WI38 (cell line): ENCODE measurements at regions not wholly inside any gene's neighbourhood (a gene's known extent, or its start where the extent isn't known, plus 50 kb on each side); places are given as distances from the start of the nearest gene placed in this dataset.

Experiments
- H3K4me3 ChIP-seq: 2 replicates; pipeline ENCODE4 v1.5.1; 2011; ENCODE audit warnings: low read depth, mild to moderate bottlenecking, control low read depth, low read length
- CTCF ChIP-seq: IDR thresholded peaks from 2 replicates; pipeline ENCODE4 v1.5.1; 2012; ENCODE audit warnings: low read depth, mild to moderate bottlenecking, control low read depth, low read length

DNA sequence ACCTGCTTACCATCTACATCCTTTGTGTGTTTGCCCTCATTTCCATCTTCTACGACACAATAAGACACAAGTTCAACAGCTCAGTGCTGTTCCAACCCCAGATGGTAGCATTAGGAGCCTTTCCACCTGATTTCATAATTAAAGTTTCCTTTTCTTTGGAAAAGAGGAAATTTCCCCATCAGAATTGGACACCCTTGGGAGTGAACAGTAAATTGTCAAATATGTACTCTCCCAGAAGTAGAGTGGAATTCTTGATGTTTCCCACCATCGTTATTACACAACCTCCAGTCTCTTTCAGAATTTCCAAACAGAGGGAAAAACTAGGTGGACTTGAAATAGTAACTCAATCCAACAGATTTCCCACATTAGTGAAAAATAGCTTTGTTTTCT lies 337.6 kb upstream of the OR4E1 start:
- no peak for TF ChIP-seq CTCF
- no peak overlapping the region for H3K4me3 ChIP-seq

DNA sequence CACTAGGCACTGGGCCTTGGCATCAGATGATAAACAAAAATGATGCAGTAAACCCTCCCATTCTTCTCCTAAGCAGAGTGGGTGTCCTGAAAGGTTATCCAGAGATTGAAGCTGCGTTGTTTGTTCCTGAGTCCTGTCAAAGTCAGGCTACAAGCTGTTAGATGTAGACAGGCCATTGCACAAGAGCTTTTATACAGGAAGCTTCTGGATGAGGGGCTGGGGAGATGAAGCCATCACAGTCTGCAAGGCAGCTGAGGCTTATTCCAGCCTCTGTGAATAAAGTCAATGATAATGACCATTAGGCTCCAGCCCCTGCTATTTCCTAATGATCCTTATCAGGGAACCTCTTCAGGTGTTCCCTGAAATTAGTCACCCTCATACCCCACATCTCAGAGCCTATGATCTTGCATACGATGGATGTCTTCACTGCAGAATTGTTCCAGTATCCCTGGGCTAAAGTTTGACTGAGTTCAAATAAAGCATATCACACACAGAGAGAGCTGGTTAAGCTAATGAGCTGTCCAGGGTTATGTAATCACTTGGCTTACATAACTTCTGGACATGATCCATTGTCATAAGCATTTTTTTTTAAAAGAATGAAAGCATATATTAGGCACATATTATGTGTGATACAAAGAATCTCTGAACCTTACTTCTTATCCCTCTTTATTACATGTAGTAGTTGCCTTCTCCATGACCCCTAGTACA lies 337.1 kb upstream of the OR4E1 start:
- H3K4me3 ChIP-seq = no peak overlapping the region
- TF ChIP-seq CTCF = no peak

GRCh38 chr14:22008766-22009165 lies 335.1 kb upstream of the OR4E1 start:
- no peak overlapping the region for H3K4me3 ChIP-seq
- TF ChIP-seq CTCF = no peak

DNA sequence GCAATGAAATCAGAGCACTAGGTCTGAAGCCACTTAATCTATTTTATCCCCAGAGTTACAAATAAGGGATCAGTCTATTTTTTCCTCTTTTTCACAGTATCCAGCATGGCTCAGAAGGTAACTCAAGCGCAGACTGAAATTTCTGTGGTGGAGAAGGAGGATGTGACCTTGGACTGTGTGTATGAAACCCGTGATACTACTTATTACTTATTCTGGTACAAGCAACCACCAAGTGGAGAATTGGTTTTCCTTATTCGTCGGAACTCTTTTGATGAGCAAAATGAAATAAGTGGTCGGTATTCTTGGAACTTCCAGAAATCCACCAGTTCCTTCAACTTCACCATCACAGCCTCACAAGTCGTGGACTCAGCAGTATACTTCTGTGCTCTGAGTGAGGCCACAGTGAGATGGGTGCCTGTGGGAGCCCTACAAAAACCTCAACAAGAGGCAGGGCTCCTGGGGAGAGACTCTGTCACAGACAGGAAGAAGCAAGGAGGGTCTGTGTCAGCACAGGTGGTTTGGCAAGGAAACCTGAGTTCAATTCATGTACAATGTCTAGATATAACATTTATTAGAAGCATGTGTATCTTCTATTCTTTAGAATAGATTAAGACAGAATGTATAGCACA lies 334.3 kb upstream of the OR4E1 start:
- no peak overlapping the region for H3K4me3 ChIP-seq
- no peak for TF ChIP-seq CTCF

GRCh38 chr14:22007363-22007762 lies 333.7 kb upstream of the OR4E1 start:
- no peak overlapping the region for H3K4me3 ChIP-seq
- no peak for TF ChIP-seq CTCF

DNA sequence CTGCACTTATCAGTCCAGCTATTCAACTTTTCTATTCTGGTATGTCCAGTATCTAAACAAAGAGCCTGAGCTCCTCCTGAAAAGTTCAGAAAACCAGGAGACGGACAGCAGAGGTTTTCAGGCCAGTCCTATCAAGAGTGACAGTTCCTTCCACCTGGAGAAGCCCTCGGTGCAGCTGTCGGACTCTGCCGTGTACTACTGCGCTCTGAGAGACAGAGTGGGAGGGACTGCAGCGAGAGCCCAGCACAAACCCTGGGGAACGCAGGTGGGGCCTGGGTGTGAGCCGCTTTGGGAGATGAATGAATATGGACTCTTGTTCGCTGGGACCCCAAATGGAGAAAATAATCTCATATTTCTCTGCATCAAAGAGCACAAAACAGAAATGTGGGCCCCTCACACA lies 329.8 kb upstream of the OR4E1 start:
- TF ChIP-seq CTCF = no peak
- no peak overlapping the region for H3K4me3 ChIP-seq

DNA sequence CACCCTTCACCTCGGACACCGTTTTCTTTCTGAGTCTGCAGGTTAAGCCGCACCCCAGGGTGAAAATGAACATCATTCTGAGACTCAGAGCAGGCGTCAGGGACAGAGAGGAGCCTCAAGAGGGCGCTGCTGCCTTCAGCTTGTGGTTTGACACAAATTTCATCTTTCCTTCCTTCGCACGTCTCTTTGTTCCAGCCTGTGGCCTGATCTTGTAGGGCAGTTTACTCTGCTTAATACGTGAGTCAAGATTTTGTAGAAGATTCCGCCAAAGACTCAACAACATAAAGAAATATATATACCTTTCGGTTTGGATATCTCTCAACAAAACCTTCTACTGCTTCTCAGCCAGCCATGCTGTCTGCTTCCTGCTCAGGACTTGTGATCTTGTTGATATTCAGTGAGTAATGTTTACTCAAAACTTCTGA lies 329.3 kb upstream of the OR4E1 start:
- no peak for TF ChIP-seq CTCF
- H3K4me3 ChIP-seq = no peak overlapping the region
